ENCODE measurements at regions not wholly inside any gene's neighbourhood (a gene's known extent, or its start where the extent isn't known, plus 50 kb on each side); places are given as distances from the start of the nearest gene placed in this dataset.

DNA sequence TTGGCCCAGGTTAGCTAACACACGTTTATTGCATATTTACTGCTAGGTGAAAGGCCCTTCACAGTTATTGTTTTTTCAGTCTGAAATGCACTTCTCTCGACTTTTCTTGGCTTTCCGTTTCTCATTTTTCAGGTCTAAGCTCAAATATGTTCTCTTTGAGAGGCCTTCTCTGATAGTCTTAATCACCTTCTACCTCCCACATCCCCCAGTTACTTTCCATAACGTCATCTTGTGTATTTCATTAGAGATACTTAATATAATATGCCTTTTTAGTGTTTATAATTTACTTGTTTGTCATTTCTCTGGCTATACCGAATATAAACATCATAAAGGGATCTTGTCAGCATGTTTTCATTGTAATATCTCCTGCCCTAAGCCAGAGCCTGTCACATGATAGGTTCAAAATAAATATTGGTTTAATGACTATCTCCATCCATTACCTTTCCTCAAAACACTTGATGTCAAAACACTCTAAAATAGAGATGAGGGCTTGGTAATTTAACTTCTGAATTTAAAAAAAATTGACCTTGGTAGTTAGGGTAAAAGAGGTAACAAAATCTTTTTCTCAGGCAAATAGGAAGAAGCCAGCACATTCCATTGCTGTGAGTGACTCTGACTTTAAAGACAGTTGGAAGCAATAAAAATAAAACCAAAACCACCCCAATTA lies 168.6 kb upstream of the RFC3 start:
- no peak for DNase-seq (ENCODE audit: extremely low read depth, low read depth)
- no peak for TF ChIP-seq CTCF (IDR thresholded peaks at IDR 0.05; ENCODE audit: low read depth, low read length, missing control alignments)
- H3K4me3 ChIP-seq (replicated peaks; ENCODE audit: low read depth, low read length), result no peak overlapping the region

DNA sequence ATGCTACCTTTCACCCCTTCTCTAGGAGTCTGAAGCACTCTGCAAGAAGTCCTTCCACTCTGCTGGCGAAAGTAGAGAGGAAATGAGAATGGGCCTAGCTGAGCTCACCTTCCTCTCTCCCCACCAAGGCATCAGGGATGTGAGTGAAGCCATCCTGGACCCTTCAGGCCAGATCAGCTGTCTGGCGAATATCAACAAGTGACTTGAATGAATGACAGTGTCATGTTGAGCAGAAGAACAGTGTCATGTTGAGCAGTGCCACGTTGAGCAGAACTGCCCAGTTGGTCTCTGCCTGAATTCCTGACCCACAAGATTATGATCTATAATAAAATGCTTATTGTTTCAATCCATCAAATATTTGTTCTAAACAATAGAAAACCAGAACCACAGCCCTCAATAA lies 166.2 kb upstream of the RFC3 start:
- no peak for TF ChIP-seq CTCF (IDR thresholded peaks at IDR 0.05; ENCODE audit: low read depth, low read length, missing control alignments)
- no peak overlapping the region for H3K4me3 ChIP-seq (replicated peaks; ENCODE audit: low read depth, low read length)
- DNase-seq (ENCODE audit: extremely low read depth, low read depth), result no peak

DNA sequence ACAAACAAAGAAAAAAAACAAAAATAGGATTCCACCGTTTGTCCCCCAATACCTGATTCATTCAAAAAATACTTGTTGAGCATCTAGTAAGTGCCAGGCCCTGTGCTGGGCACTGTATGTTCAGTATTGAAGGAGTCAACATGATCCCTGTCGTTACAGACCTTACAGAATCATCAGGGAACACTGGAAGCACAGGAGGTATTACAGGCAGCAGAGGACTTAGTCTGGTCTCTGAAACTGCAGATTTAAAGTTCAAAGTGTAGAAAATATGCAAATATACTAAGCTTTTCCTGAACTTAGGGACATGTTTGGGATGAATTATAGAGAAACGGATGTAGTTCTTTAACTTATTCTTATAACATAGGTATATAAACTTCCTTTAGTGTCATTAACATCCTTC lies 160.7 kb upstream of the RFC3 start:
- no peak overlapping the region for H3K4me3 ChIP-seq (replicated peaks; ENCODE audit: low read depth, low read length)
- no peak for TF ChIP-seq CTCF (IDR thresholded peaks at IDR 0.05; ENCODE audit: low read depth, low read length, missing control alignments)
- DNase-seq (ENCODE audit: extremely low read depth, low read depth), result no peak

- no peak for TF ChIP-seq CTCF (IDR thresholded peaks at IDR 0.05; ENCODE audit: low read depth, low read length, missing control alignments)
- DNase-seq (ENCODE audit: extremely low read depth, low read depth), result no peak
- no peak overlapping the region for H3K4me3 ChIP-seq (replicated peaks; ENCODE audit: low read depth, low read length)
These were observed 158.5 kb upstream of the RFC3 start for GRCh38 chr13:33659466-33659865.

GRCh38 chr13:33659894-33660293 lies 158.1 kb upstream of the RFC3 start:
- H3K4me3 ChIP-seq (replicated peaks; ENCODE audit: low read depth, low read length), result no peak overlapping the region
- DNase-seq (ENCODE audit: extremely low read depth, low read depth), result no peak
- no peak for TF ChIP-seq CTCF (IDR thresholded peaks at IDR 0.05; ENCODE audit: low read depth, low read length, missing control alignments)

DNA sequence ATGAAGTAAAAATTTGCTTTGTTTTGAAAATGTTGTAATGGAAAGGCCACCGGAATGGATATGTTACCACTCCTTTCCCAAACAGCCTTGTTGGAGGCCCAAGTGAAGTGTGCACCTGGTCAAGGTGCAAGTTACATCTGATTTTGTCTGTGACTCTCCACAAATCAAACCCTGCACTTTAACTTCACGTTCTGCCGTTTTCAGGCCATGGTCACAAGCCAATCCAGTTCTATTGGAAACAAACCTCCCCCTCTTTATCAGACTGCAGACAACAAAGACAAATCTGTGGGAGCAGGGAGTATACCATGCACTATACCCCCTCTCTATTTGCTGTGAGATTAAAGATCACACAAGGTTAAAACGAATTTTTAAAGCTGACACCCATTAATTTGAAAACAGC lies 155.6 kb upstream of the RFC3 start:
- no peak for TF ChIP-seq CTCF (IDR thresholded peaks at IDR 0.05; ENCODE audit: low read depth, low read length, missing control alignments)
- DNase-seq (ENCODE audit: extremely low read depth, low read depth), result no peak

DNA sequence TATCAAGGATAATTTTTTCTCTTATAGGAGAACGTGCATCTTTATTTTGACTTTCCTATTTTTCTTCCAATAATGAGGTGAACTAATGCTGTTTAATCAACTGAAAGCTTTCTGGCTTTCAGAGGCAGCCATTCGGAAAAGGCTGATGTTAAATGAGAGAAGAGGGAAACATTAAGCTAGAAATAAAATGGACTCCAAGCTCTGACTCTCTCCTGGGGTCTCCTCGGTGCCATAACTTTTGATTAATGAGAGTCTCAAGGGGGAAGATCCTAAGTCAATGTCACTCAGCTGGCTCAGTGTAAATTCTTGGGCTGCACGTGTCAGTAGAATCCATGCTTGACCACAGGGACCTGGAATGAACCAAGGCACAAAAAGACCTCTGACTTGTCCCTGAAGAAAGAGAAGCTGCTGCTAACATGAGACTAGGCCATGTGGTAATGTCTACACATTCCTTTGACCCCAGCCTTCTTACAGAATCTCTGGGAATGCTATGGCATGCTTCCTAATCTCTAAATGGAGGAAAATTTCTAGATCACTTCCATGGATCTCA lies 152.2 kb upstream of the RFC3 start:
- no peak overlapping the region for H3K4me3 ChIP-seq (replicated peaks; ENCODE audit: low read depth, low read length)
- no peak for TF ChIP-seq CTCF (IDR thresholded peaks at IDR 0.05; ENCODE audit: low read depth, low read length, missing control alignments)
- no peak for DNase-seq (ENCODE audit: extremely low read depth, low read depth)

More for the DNA sequence above, 155.6 kb upstream of the RFC3 start:
- H3K4me3 ChIP-seq (replicated peaks; ENCODE audit: low read depth, low read length), result no peak overlapping the region

All from HFF-Myc (cell line).